Hepatocyte (in vitro differentiated cells): ENCODE measurements at regions not wholly inside any gene's neighbourhood (a gene's known extent, or its start where the extent isn't known, plus 50 kb on each side); places are given as distances from the start of the nearest gene placed in this dataset.

Source experiments
- EZH2 ChIP-seq: fragments of 200-600 bp; sonication (generic); IDR thresholded peaks from 2 replicates; pipeline ENCODE4 v1.6.1; 2016; ENCODE audit warnings: antibody characterized with exemption, mild to moderate bottlenecking, borderline replicate concordance
- TF ChIP-seq, protein P1 (sequence below): fragments of 200-600 bp; sonication (generic); IDR thresholded peaks from 2 replicates; pipeline ENCODE4 v1.5.1; 2016; ENCODE audit warnings: antibody characterized with exemption, mild to moderate bottlenecking; ENCODE audit not compliant: poor library complexity

DNA sequence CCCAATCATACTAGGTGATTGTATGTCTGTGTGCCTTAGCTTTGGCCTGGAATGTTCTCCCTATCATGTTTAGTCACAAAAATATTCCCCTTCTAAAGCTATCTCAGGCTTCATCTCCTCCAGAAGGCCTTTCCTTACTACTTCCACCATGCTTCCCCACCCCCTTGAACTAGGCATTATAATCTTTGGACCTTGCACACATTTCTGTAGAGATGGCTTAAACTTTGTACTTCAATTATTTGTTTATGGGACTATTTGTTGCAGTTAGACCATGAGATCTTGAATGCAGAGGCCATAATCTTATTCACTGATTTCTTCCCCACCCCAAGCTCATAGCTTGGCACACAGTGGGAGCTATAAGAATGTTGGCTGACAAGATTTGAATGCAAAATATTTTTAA lies 262.0 kb upstream of the EDA2R start:
- TF ChIP-seq, protein P1, sequence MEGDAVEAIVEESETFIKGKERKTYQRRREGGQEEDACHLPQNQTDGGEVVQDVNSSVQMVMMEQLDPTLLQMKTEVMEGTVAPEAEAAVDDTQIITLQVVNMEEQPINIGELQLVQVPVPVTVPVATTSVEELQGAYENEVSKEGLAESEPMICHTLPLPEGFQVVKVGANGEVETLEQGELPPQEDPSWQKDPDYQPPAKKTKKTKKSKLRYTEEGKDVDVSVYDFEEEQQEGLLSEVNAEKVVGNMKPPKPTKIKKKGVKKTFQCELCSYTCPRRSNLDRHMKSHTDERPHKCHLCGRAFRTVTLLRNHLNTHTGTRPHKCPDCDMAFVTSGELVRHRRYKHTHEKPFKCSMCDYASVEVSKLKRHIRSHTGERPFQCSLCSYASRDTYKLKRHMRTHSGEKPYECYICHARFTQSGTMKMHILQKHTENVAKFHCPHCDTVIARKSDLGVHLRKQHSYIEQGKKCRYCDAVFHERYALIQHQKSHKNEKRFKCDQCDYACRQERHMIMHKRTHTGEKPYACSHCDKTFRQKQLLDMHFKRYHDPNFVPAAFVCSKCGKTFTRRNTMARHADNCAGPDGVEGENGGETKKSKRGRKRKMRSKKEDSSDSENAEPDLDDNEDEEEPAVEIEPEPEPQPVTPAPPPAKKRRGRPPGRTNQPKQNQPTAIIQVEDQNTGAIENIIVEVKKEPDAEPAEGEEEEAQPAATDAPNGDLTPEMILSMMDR: no peak
- no peak for TF ChIP-seq EZH2
